HCT116 (cell line): ENCODE measurements at regions not wholly inside any gene's neighbourhood (a gene's known extent, or its start where the extent isn't known, plus 50 kb on each side); places are given as distances from the start of the nearest gene placed in this dataset.
A peak's percentile ranks its signal among the peaks of the same experiment; 100 is the strongest.

Experiments
- ATAC-seq: fragments of 200-7000 bp; cut with Tn5 transposase; 2 replicates; pipeline ENCODE4 v1.9.1; 2020; ENCODE audit warnings: mild to moderate bottlenecking, moderate library complexity
- BruUV-seq: library from RNA; stranded (reverse); fragments of 400-500 nt; replicated peaks from 2 replicates; lab custom pipeline; 2021; lab: Mats Ljungman, UMichigan
- CTCF ChIA-PET: fragments of 300-600 bp; sonication (Branson Sonifier 250); formaldehyde crosslinking; loops from one replicate; lab custom pipeline; 2021; ENCODE audit warnings: antibody characterized with exemption; lab: Charles Lee
- POLR2A ChIA-PET: fragments of 300-600, 350-600 bp; sonication (Branson Sonifier 250); formaldehyde crosslinking; loops from one replicate; lab custom pipeline; 2021; ENCODE audit warnings: antibody characterized with exemption; lab: Charles Lee
- RAD21 ChIA-PET, 2 experiments: fragments of 300-600 bp; sonication (Branson Sonifier 250); formaldehyde crosslinking; loops; one replicate each; lab custom pipeline; 2023; ENCODE audit warnings: low total read pairs in 2 of 2; ENCODE audit not compliant: uncharacterized antibody in 2 of 2, unreplicated experiment in 2 of 2, low non-redundant PET in 1 of 2; lab: Charles Lee
- DNase-seq: peaks from one replicate; pipeline ENCODE4 v3.0.0-alpha.2; 2010; ENCODE audit warnings: low read depth, low spot score
- H2AFZ ChIP-seq: fragments of 200-600 bp; shearing (Covaris generic), sonication (generic); 2 replicates; pipeline ENCODE4 v1.6.1; 2017; ENCODE audit warnings: low read depth, mixed run types, mixed read lengths, antibody characterized with exemption, low read length; ENCODE audit not compliant: poor library complexity, severe bottlenecking
- H3K27ac ChIP-seq: 2 replicates; pipeline ENCODE4 v1.5.1; 2012; ENCODE audit warnings: low read depth, low read length
- H3K27me3 ChIP-seq: fragments of 200-600 bp; sonication (generic); 2 replicates; pipeline ENCODE4 v1.6.1; 2016; ENCODE audit warnings: mixed run types, low read length, mixed read lengths; ENCODE audit not compliant: insufficient read depth
- H3K36me3 ChIP-seq, 2 experiments: fragments of 200-500 bp in 1 of 2; fragments of 200-600 bp in 1 of 2; sonication (Bioruptor generic) in 1 of 2; sonication (generic) in 1 of 2; 2 replicates each; pipeline versions ENCODE4 v1.5.1 to v1.6.1; 2014 to 2016; ENCODE audit warnings: low read length in 2 of 2, inconsistent platforms in 1 of 2, mixed read lengths in 1 of 2, mixed run types in 1 of 2; ENCODE audit not compliant: insufficient read depth in 2 of 2, control insufficient read depth in 1 of 2
- H3K4me1 ChIP-seq, 2 experiments: fragments of 200-600 bp in 1 of 2; sonication (generic) in 1 of 2; 2 replicates each; pipeline versions ENCODE4 v1.5.1 to v1.6.1; 2012 to 2017; ENCODE audit warnings: low read length in 2 of 2, inconsistent platforms in 1 of 2, mild to moderate bottlenecking in 1 of 2, mixed read lengths in 1 of 2, mixed run types in 1 of 2, moderate library complexity in 1 of 2; ENCODE audit not compliant: insufficient read depth in 2 of 2, control insufficient read depth in 1 of 2
- H3K4me2 ChIP-seq: fragments of 200-600 bp; sonication (generic); 2 replicates; pipeline ENCODE4 v1.6.1; 2017; ENCODE audit warnings: mixed run types, low read length, mixed read lengths
- H3K4me3 ChIP-seq, 2 experiments: fragments of 200-600 bp in 1 of 2; sonication (generic) in 1 of 2; replicated peaks in 1 of 2; 2 replicates each; pipeline ENCODE4 v1.5.1; 2011 to 2016; ENCODE audit warnings: low read length in 2 of 2, control low read depth in 1 of 2, low read depth in 1 of 2, mild to moderate bottlenecking in 1 of 2, mixed read lengths in 1 of 2, mixed run types in 1 of 2
- H3K79me2 ChIP-seq: fragments of 200-600 bp; sonication (generic); 2 replicates; pipeline ENCODE4 v1.6.1; 2017; ENCODE audit warnings: mild to moderate bottlenecking, mixed run types, low read length, moderate library complexity, mixed read lengths; ENCODE audit not compliant: insufficient read depth
- H3K9ac ChIP-seq: fragments of 200-600 bp; sonication (generic); 2 replicates; pipeline ENCODE4 v1.6.1; 2016; ENCODE audit warnings: low read length, mixed read lengths
- H3K9me2 ChIP-seq: fragments of 200-600 bp; sonication (generic), shearing (Covaris generic); 2 replicates; pipeline ENCODE4 v1.6.1; 2017; ENCODE audit warnings: mixed run types, mild to moderate bottlenecking, moderate library complexity; ENCODE audit not compliant: insufficient read depth
- H3K9me3 ChIP-seq, 2 experiments: fragments of 200-500 bp in 1 of 2; fragments of 200-600 bp in 1 of 2; sonication (Bioruptor generic) in 1 of 2; sonication (generic) in 1 of 2; 2 replicates each; pipeline ENCODE4 v1.6.1; 2014 to 2017; ENCODE audit warnings: low read length in 2 of 2, mixed read lengths in 2 of 2, inconsistent platforms in 1 of 2, low read depth in 1 of 2, mild to moderate bottlenecking in 1 of 2, mixed run types in 1 of 2, moderate library complexity in 1 of 2; ENCODE audit not compliant: control insufficient read depth in 1 of 2, insufficient read depth in 1 of 2
- H4K20me1 ChIP-seq: fragments of 200-600 bp; sonication (generic), shearing (Covaris generic); 2 replicates; pipeline ENCODE4 v1.6.1; 2017; ENCODE audit warnings: mixed run types, mild to moderate bottlenecking, moderate library complexity; ENCODE audit not compliant: insufficient read depth
- CBX3 ChIP-seq: IDR thresholded peaks from 2 replicates; pipeline ENCODE4 v1.6.1; 2012; ENCODE audit warnings: low read depth
- EGR1 ChIP-seq: IDR thresholded peaks from 2 replicates; pipeline ENCODE4 v1.6.1; 2012; ENCODE audit warnings: low read depth
- ELF1 ChIP-seq: IDR thresholded peaks from 2 replicates; pipeline ENCODE4 v1.6.1; 2012; ENCODE audit warnings: low read depth, borderline replicate concordance
- EZH2 ChIP-seq: fragments of 200-600 bp; sonication (generic); IDR thresholded peaks from 2 replicates; pipeline ENCODE4 v1.6.1; 2017; ENCODE audit warnings: antibody characterized with exemption, mixed run types
- JUND ChIP-seq: IDR thresholded peaks from 2 replicates; pipeline ENCODE4 v1.6.1; 2012
- POLR2A ChIP-seq: IDR thresholded peaks from 2 replicates; pipeline ENCODE4 v1.7.0; 2011; ENCODE audit warnings: borderline replicate concordance; ENCODE audit not compliant: insufficient read depth, insufficient read length; ENCODE audit errors: extremely low read depth
- REST ChIP-seq: IDR thresholded peaks from 2 replicates; pipeline ENCODE4 v1.6.1; 2012; ENCODE audit warnings: low read depth
- SRF ChIP-seq: IDR thresholded peaks from 2 replicates; pipeline ENCODE4 v1.6.1; 2012; ENCODE audit warnings: low read depth
- TCF7L2 ChIP-seq: IDR thresholded peaks from 2 replicates; pipeline ENCODE4 v1.7.0; 2011; ENCODE audit warnings: borderline replicate concordance, inconsistent platforms; ENCODE audit not compliant: insufficient read depth, insufficient read length; ENCODE audit errors: extremely low read depth
- YY1 ChIP-seq: IDR thresholded peaks from 2 replicates; pipeline ENCODE4 v1.6.1; 2011; ENCODE audit warnings: low read length, low read depth, moderate library complexity, mild to moderate bottlenecking; ENCODE audit not compliant: insufficient replicate concordance; ENCODE audit errors: extremely low read depth
- ZNF274 ChIP-seq: fragments of 200-500 bp; sonication (Bioruptor generic); IDR thresholded peaks from 2 replicates; pipeline ENCODE4 v1.6.1; 2014; ENCODE audit warnings: mild to moderate bottlenecking, low read depth, low read length, inconsistent platforms
- intact Hi-C: fragments of 100-400 bp; cut with micrococcal nuclease; formaldehyde crosslinking; loops from 2 replicates; pipeline ENCODE4 v1.10.0; 2022
- TF ChIP-seq, protein P1 (sequence below), 3 experiments: fragments of 200-600 bp in 1 of 3; sonication (generic) in 1 of 3; IDR thresholded peaks in 2 of 3; conservative IDR thresholded peaks in 1 of 3; 2 replicates each; pipeline ENCODE4 v1.5.1; 2012 to 2017; ENCODE audit warnings: low read depth in 2 of 3, low read length in 2 of 3, antibody characterized with exemption in 1 of 3, borderline replicate concordance in 1 of 3, control low read depth in 1 of 3, mild to moderate bottlenecking in 1 of 3, mixed read lengths in 1 of 3, mixed run types in 1 of 3, moderate library complexity in 1 of 3; ENCODE audit not compliant: insufficient read depth in 1 of 3

DNA sequence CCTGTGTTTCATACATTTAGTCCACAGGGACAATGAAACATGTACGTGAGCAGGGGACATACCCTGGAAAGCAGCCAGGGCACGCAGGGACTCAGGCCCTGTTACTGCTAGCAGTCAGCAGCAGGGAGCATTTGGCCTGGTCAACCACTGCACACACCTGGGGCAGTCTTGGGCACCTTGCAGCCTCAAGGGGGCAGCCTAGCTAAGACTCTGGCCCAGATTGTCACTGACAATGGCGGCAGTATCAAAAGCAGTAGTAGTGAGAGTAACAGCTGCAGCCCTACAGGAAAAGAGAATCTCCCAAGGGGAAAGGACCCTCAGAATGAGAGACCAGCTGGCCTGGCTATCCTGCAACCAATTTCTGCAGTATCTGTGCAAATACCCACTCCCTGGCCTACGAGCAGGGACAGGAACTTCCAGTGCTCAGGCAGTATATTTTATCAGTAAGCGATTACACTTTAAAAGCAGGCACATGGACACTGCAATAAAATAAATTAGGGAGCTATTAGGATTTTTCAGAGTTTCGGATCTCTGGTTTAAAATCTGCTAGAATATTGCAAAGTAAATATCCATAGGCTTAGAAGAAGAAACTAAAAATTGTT is 475.6 kb downstream of the LTN1 start:
- BruUV-seq = no TSS peak
- H4K20me1 ChIP-seq = no peaks in the 10 kb centered on the region
- no peak overlapping the region for H3K4me3 ChIP-seq
- no peak for ATAC-seq
- intact Hi-C loops = no loop called here
- H3K9ac ChIP-seq = no peak overlapping the region
- H3K9me2 ChIP-seq = no peaks in the 10 kb centered on the region
- peaks cover 2 to 16% of the 10 kb centered on the region in 2 experiments; a peak in 2 of 4 replicates for H3K9me3 ChIP-seq
- H3K79me2 ChIP-seq = no peaks in the 10 kb centered on the region
- TF ChIP-seq, protein P1, sequence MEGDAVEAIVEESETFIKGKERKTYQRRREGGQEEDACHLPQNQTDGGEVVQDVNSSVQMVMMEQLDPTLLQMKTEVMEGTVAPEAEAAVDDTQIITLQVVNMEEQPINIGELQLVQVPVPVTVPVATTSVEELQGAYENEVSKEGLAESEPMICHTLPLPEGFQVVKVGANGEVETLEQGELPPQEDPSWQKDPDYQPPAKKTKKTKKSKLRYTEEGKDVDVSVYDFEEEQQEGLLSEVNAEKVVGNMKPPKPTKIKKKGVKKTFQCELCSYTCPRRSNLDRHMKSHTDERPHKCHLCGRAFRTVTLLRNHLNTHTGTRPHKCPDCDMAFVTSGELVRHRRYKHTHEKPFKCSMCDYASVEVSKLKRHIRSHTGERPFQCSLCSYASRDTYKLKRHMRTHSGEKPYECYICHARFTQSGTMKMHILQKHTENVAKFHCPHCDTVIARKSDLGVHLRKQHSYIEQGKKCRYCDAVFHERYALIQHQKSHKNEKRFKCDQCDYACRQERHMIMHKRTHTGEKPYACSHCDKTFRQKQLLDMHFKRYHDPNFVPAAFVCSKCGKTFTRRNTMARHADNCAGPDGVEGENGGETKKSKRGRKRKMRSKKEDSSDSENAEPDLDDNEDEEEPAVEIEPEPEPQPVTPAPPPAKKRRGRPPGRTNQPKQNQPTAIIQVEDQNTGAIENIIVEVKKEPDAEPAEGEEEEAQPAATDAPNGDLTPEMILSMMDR (IDR thresholded peaks at IDR 0.05 in 2 of 3, conservative IDR thresholded peaks at IDR 0.05 in 1 of 3; ENCODE audit: borderline replicate concordance in 1 of 3, insufficient read depth in 1 of 3, low read depth in 2 of 3, low read length in 2 of 3) = peak in 1 of 3 experiments; percentile 30; a peak in 2 of 6 replicates
- TF ChIP-seq TCF7L2 (peak; percentile 95), EGR1 (no peak)
- DNase-seq = no peak
- POLR2A ChIA-PET = no interaction called here
- no peaks in the 10 kb centered on the region for H3K36me3 ChIP-seq
- no peaks in the 10 kb centered on the region for H3K4me1 ChIP-seq
- H3K27me3 ChIP-seq = no peaks in the 10 kb centered on the region
- no peak overlapping the region for H3K27ac ChIP-seq
- RAD21 ChIA-PET = no interaction called here
- no peak overlapping the region for H2AFZ ChIP-seq
- CTCF ChIA-PET = no interaction called here
- H3K4me2 ChIP-seq = no peak overlapping the region

DNA sequence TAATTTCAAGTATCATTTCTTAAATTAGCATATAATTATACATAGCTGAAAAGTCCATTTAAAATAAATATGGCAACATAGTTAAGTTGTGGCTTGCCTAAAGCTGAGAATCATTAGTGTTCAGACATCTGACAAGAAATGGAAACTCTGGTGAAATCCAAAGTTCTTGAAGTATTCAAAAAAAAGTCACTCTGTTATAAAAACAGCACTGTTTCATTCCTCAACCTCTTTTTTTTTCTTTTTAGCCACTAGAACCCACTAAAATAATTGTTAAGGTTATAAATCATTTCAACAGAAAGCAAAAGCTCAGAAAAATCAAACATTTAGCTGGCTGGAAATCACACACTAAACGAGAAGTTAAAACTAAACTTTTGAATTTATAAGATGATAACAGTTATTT is 476.7 kb downstream of the LTN1 start:
- POLR2A ChIA-PET = no interaction called here
- Histone ChIP-seq H3K4me2 (no peak overlapping the region), H3K79me2 (no peaks in the 10 kb centered on the region), H3K9me2 (no peaks in the 10 kb centered on the region), H3K4me1 (no peaks in the 10 kb centered on the region), H2AFZ (no peak overlapping the region), H3K4me3 (no peak overlapping the region), H3K9ac (no peak overlapping the region), H4K20me1 (no peaks in the 10 kb centered on the region), H3K27ac (no peak overlapping the region), H3K27me3 (no peaks in the 10 kb centered on the region), H3K36me3 (no peaks in the 10 kb centered on the region), H3K9me3 (peaks cover 1 to 14% of the 10 kb centered on the region in 2 experiments; a peak in 2 of 4 replicates)
- DNase-seq (no peak), ATAC-seq (no peak)
- intact Hi-C loops = no loop called here
- no TSS peak for BruUV-seq
- CTCF ChIA-PET = no interaction called here
- RAD21 ChIA-PET = no interaction called here
- TF ChIP-seq POLR2A = no peak
- TF ChIP-seq EZH2 = no peak
- no peak for TF ChIP-seq YY1
- TF ChIP-seq REST = no peak
- TF ChIP-seq CBX3 = no peak
- TF ChIP-seq JUND = no peak
- no peak for TF ChIP-seq ZNF274
- no peak for TF ChIP-seq SRF
- TF ChIP-seq ELF1 = no peak
